ENCODE measurements at regions not wholly inside any gene's neighbourhood (a gene's known extent, or its start where the extent isn't known, plus 50 kb on each side); places are given as distances from the start of the nearest gene placed in this dataset.

- DNase-seq: no peak
- intact Hi-C loops (cut with DNase I): no loop called here
- peak in 1 of 2 donors; percentile 41 for ATAC-seq
These were observed 183.5 kb upstream of the FSTL5 start for GRCh38 chr4:162347156-162347841.

GRCh38 chr4:162343967-162344366 lies 180.2 kb upstream of the FSTL5 start:
- ATAC-seq: no peak
- intact Hi-C loops (cut with DNase I): no loop called here

GRCh38 chr4:162341533-162341932 lies 177.7 kb upstream of the FSTL5 start:
- DNase-seq (no peak), ATAC-seq (no peak)
- intact Hi-C loops (cut with DNase I): no loop called here

More at GRCh38 chr4:162343967-162344366, 180.2 kb upstream of the FSTL5 start:
- no peak for DNase-seq

GRCh38 chr4:162323919-162324318 lies 160.1 kb upstream of the FSTL5 start:
- intact Hi-C loops (cut with DNase I): no loop called here
- DNase-seq (no peak), ATAC-seq (no peak)

GRCh38 chr4:162322054-162322453 lies 158.3 kb upstream of the FSTL5 start:
- DNase-seq (no peak), ATAC-seq (no peak)
- intact Hi-C loops (cut with DNase I): no loop called here

GRCh38 chr4:162285753-162286152 lies 122.0 kb upstream of the FSTL5 start:
- DNase-seq: no peak
- ATAC-seq: no peak
- intact Hi-C loops (cut with DNase I): no loop called here

GRCh38 chr4:162282684-162283083 lies 118.9 kb upstream of the FSTL5 start:
- ATAC-seq: no peak
- intact Hi-C loops (cut with DNase I): no loop called here
- DNase-seq: no peak

GRCh38 chr4:162274354-162274753 lies 110.6 kb upstream of the FSTL5 start:
- intact Hi-C loops (cut with DNase I): no loop called here
- ATAC-seq: no peak
- no peak for DNase-seq

GRCh38 chr4:162272215-162272614 lies 108.4 kb upstream of the FSTL5 start:
- ATAC-seq: no peak
- intact Hi-C loops (cut with DNase I): no loop called here
- DNase-seq: no peak

GRCh38 chr4:162268911-162269310 lies 105.1 kb upstream of the FSTL5 start:
- no peak for ATAC-seq
- intact Hi-C loops (cut with DNase I): no loop called here

GRCh38 chr4:162265802-162266201 lies 102.0 kb upstream of the FSTL5 start:
- DNase-seq (no peak), ATAC-seq (no peak)
- intact Hi-C loops (cut with DNase I): no loop called here

More at GRCh38 chr4:162268911-162269310, 105.1 kb upstream of the FSTL5 start:
- DNase-seq: no peak

- intact Hi-C loops (cut with DNase I): no loop called here
- no peak for ATAC-seq
- no peak for DNase-seq
These were observed 81.3 kb upstream of the FSTL5 start for GRCh38 chr4:162245051-162245450.

GRCh38 chr4:162241857-162242256 lies 78.1 kb upstream of the FSTL5 start:
- intact Hi-C loops (cut with DNase I): no loop called here
- DNase-seq (no peak), ATAC-seq (peak in 1 of 2 donors; percentile 30)

GRCh38 chr4:162239992-162240769 lies 76.4 kb upstream of the FSTL5 start:
- DNase-seq: no peak
- ATAC-seq: no peak
- intact Hi-C loops (cut with DNase I): no loop called here

GRCh38 chr4:162237676-162238075 lies 73.9 kb upstream of the FSTL5 start:
- intact Hi-C loops (cut with DNase I): no loop called here

GRCh38 chr4:162234595-162234994 lies 70.8 kb upstream of the FSTL5 start:
- ATAC-seq: no peak
- no peak for DNase-seq
- intact Hi-C loops (cut with DNase I): no loop called here

More at GRCh38 chr4:162237676-162238075, 73.9 kb upstream of the FSTL5 start:
- no peak for ATAC-seq
- DNase-seq: no peak

GRCh38 chr4:162232349-162232748 lies 68.5 kb upstream of the FSTL5 start:
- intact Hi-C loops (cut with DNase I): no loop called here
- ATAC-seq (no peak), DNase-seq (no peak)

- no peak for DNase-seq
- no peak for ATAC-seq
- intact Hi-C loops (cut with DNase I): no loop called here
These were observed 65.9 kb upstream of the FSTL5 start for GRCh38 chr4:162229670-162230069.

GRCh38 chr4:162221148-162221547 lies 57.3 kb upstream of the FSTL5 start:
- intact Hi-C loops (cut with DNase I): no loop called here
- no peak for ATAC-seq
- no peak for DNase-seq

Measured in left cardiac atrium (tissue), 4 donors.